Endodermal cell (in vitro differentiated cells): ENCODE measurements at regions not wholly inside any gene's neighbourhood (a gene's known extent, or its start where the extent isn't known, plus 50 kb on each side); places are given as distances from the start of the nearest gene placed in this dataset.

Experiments
- DNase-seq: peaks from one replicate; pipeline ENCODE4 v3.0.0-alpha.2; 2017
- H3K27ac ChIP-seq: 2 replicates; pipeline ENCODE4 v1.5.1; 2013; ENCODE audit warnings: mild to moderate bottlenecking, low read depth, low read length, moderate library complexity
- H3K27me3 ChIP-seq: 2 replicates; pipeline ENCODE4 v1.6.1; 2013; ENCODE audit warnings: mild to moderate bottlenecking, low read length, moderate library complexity; ENCODE audit not compliant: insufficient read depth, control insufficient read depth, poor library complexity, severe bottlenecking
- H3K36me3 ChIP-seq: 2 replicates; pipeline ENCODE4 v1.7.0; 2013; ENCODE audit warnings: mild to moderate bottlenecking, low read length, moderate library complexity; ENCODE audit not compliant: control insufficient read depth, insufficient read depth
- H3K4me1 ChIP-seq: one replicate; pipeline ENCODE4 v1.7.0; 2013; ENCODE audit warnings: low read length; ENCODE audit not compliant: control insufficient read depth, insufficient read depth
- H3K4me3 ChIP-seq: 2 replicates; pipeline ENCODE4 v1.5.1; 2013; ENCODE audit warnings: mild to moderate bottlenecking, low read length, moderate library complexity
- H3K9ac ChIP-seq: 2 replicates; pipeline ENCODE4 v1.6.1; 2013; ENCODE audit warnings: mild to moderate bottlenecking, low read length, moderate library complexity; ENCODE audit not compliant: poor library complexity, severe bottlenecking; ENCODE audit errors: extremely low read depth
- H3K9me3 ChIP-seq: 2 replicates; pipeline ENCODE4 v1.6.1; 2013; ENCODE audit warnings: mild to moderate bottlenecking, low read length, moderate library complexity; ENCODE audit not compliant: control insufficient read depth
- H3K27ac Mint-ChIP-seq: 2 replicates; pipeline ENCODE4 v1.8.0; 2020; ENCODE audit warnings: mixed read lengths
- H3K27me3 Mint-ChIP-seq: 2 replicates; pipeline ENCODE4 v1.8.0; 2021; ENCODE audit warnings: mild to moderate bottlenecking, mixed read lengths; ENCODE audit not compliant: insufficient read depth
- H3K36me3 Mint-ChIP-seq: 2 replicates; pipeline ENCODE4 v1.8.0; 2020; ENCODE audit warnings: low read depth, mixed read lengths
- H3K4me1 Mint-ChIP-seq: 2 replicates; pipeline ENCODE4 v1.8.0; 2020; ENCODE audit warnings: mixed read lengths
- H3K4me3 Mint-ChIP-seq: 2 replicates; pipeline ENCODE4 v1.8.0; 2020; ENCODE audit warnings: mild to moderate bottlenecking, moderate library complexity, mixed read lengths
- H3K9me3 Mint-ChIP-seq: 2 replicates; pipeline ENCODE4 v1.8.0; 2020; ENCODE audit warnings: mild to moderate bottlenecking, mixed read lengths
- WGBS, 2 experiments: methylation state at CpG; one replicate each; pipeline versions ENCODE4 v1.1.5 to v1.1.7; 2013; ENCODE audit warnings: missing lambda C conversion rate in 2 of 2, mixed read lengths in 1 of 2; ENCODE audit not compliant: insufficient coverage in 1 of 2, insufficient read length in 1 of 2; 5-methylcytosine and 5-hydroxymethylcytosine counted together
- TF ChIP-seq, protein P1 (sequence below): fragments of 200-600 bp; sonication (generic); conservative IDR thresholded peaks from 2 replicates; pipeline ENCODE4 v1.5.0; 2021; ENCODE audit warnings: antibody characterized with exemption, mild to moderate bottlenecking

DNA sequence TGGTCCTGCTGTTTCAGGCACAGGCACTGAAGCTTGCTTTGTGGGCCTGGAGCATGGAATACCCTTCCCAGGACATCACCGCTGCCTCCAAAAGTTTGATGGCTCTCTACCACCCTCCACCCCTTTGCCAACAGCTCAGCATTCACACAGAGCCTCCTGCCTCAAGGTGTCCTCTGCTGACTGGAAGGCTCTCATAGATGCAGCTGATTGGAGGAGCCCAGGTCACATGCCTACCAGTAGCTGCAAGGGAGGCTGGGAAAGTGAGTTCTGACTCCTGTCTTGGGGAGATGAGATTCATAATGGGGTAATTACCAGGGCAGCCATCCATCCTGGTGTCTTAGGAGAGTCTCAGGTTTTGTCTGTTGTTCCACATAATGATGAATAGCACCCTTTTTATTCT lies 124.8 kb upstream of the GRIK3 start:
- no peaks in the 10 kb centered on the region for H3K36me3 ChIP-seq
- Mint-ChIP-seq H3K36me3 (no peaks in the 10 kb centered on the region), H3K27me3 (peaks cover 6% of the 10 kb centered on the region), H3K27ac (no peak overlapping the region), H3K9me3 (peaks cover 14% of the 10 kb centered on the region), H3K4me3 (no peak overlapping the region), H3K4me1 (no peaks in the 10 kb centered on the region)
- TF ChIP-seq, protein P1, sequence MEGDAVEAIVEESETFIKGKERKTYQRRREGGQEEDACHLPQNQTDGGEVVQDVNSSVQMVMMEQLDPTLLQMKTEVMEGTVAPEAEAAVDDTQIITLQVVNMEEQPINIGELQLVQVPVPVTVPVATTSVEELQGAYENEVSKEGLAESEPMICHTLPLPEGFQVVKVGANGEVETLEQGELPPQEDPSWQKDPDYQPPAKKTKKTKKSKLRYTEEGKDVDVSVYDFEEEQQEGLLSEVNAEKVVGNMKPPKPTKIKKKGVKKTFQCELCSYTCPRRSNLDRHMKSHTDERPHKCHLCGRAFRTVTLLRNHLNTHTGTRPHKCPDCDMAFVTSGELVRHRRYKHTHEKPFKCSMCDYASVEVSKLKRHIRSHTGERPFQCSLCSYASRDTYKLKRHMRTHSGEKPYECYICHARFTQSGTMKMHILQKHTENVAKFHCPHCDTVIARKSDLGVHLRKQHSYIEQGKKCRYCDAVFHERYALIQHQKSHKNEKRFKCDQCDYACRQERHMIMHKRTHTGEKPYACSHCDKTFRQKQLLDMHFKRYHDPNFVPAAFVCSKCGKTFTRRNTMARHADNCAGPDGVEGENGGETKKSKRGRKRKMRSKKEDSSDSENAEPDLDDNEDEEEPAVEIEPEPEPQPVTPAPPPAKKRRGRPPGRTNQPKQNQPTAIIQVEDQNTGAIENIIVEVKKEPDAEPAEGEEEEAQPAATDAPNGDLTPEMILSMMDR = no peak
- 100% methylated on average over 1 of the region's 1 CpG; no CpG with 5 or more reads in 1 of the 2 experiments for WGBS, 2 experiments
- H3K9me3 ChIP-seq = peaks cover 6% of the 10 kb centered on the region
- H3K4me1 ChIP-seq = no peaks in the 10 kb centered on the region
- DNase-seq = no peak
- H3K9ac ChIP-seq = no peak overlapping the region
- no peak overlapping the region for H3K4me3 ChIP-seq
- H3K27me3 ChIP-seq = no peaks in the 10 kb centered on the region
- no peak overlapping the region for H3K27ac ChIP-seq

DNA sequence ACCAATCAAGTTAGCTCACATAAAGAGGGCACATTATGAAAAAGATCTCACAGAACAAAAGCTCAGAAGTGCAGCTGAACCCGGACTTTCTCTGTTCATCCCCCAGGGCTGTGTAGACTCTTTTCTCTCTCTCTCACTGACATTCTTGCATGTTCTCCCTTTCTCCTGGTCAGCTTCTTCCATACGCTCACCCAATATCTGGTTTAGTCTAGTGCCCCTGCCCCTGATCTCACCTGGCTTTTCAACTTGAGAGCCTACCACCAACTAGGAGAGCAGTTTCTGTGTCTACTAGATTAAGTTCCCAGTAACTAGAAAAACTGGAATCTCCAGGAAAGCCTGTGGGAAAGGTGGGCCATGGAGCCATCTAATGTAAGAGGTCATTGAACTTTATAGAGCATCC lies 126.9 kb upstream of the GRIK3 start:
- no peak overlapping the region for H3K9ac ChIP-seq
- H3K9me3 ChIP-seq = peaks cover 6% of the 10 kb centered on the region
- no peak for DNase-seq
- Mint-ChIP-seq H3K4me3 (no peak overlapping the region), H3K27ac (no peak overlapping the region), H3K9me3 (peaks cover 24% of the 10 kb centered on the region), H3K27me3 (peaks cover 6% of the 10 kb centered on the region), H3K36me3 (no peaks in the 10 kb centered on the region), H3K4me1 (no peaks in the 10 kb centered on the region)
- H3K27me3 ChIP-seq = no peaks in the 10 kb centered on the region
- TF ChIP-seq, protein P1 = no peak
- no peaks in the 10 kb centered on the region for H3K4me1 ChIP-seq
- H3K4me3 ChIP-seq = no peak overlapping the region
- 79 to 92% methylated on average over 1 to 2 of the region's 2 CpGs for WGBS, 2 experiments
- no peak overlapping the region for H3K27ac ChIP-seq
- H3K36me3 ChIP-seq = no peaks in the 10 kb centered on the region

DNA sequence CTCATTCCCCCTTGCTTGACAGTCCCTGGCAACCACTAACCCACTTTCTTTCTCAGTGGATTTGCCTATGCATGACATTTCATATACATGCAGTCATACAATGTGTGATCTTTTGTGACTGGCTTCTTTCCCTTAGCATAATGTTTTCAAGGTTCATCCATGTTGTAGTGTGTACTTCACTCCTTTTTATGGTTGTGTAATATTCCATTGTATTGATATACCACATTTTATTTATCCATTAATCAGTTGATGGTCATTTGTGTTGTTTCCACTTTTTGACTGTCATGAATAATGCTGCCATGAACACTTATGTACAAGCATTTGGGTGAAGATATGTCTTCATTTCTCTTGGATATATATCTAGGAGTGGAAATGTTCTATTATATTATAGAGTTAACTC lies 127.7 kb upstream of the GRIK3 start:
- Mint-ChIP-seq H3K9me3 (peaks cover 24% of the 10 kb centered on the region), H3K27me3 (peaks cover 3% of the 10 kb centered on the region), H3K4me3 (no peak overlapping the region), H3K4me1 (no peaks in the 10 kb centered on the region), H3K27ac (no peak overlapping the region), H3K36me3 (no peaks in the 10 kb centered on the region)
- no peaks in the 10 kb centered on the region for H3K36me3 ChIP-seq
- no peaks in the 10 kb centered on the region for H3K4me1 ChIP-seq
- no peak overlapping the region for H3K4me3 ChIP-seq
- H3K27me3 ChIP-seq = no peaks in the 10 kb centered on the region
- peaks cover 6% of the 10 kb centered on the region for H3K9me3 ChIP-seq
- TF ChIP-seq, protein P1 = no peak
- H3K9ac ChIP-seq = no peak overlapping the region
- no peak overlapping the region for H3K27ac ChIP-seq
- no peak for DNase-seq
